Brain microvascular endothelial cell (primary cell): ENCODE measurements at regions not wholly inside any gene's neighbourhood (a gene's known extent, or its start where the extent isn't known, plus 50 kb on each side); places are given as distances from the start of the nearest gene placed in this dataset.
A peak's percentile ranks its signal among the peaks of the same experiment; 100 is the strongest.

Experiments used
- DNase-seq: peaks from one replicate; pipeline ENCODE4 v3.0.0-alpha.2; 2020
- H3K27ac ChIP-seq: fragments of 250-450 bp; sonication (Bioruptor Pico); 2 replicates; pipeline ENCODE4 v1.5.1; 2020; ENCODE audit warnings: mild to moderate bottlenecking, moderate library complexity
- H3K27me3 ChIP-seq: fragments of 250-450 bp; sonication (Bioruptor Pico); replicated peaks from 2 replicates; pipeline ENCODE4 v1.5.1; 2020; ENCODE audit warnings: mild to moderate bottlenecking
- H3K36me3 ChIP-seq: fragments of 250-450 bp; sonication (Bioruptor Pico); replicated peaks from 2 replicates; pipeline ENCODE4 v1.5.1; 2020; ENCODE audit warnings: mild to moderate bottlenecking
- H3K4me3 ChIP-seq: 2 replicates; pipeline ENCODE4 v1.5.1; 2011; ENCODE audit warnings: low read depth, mild to moderate bottlenecking, control low read depth, low read length, moderate library complexity
- CTCF ChIP-seq: IDR thresholded peaks from 2 replicates; pipeline ENCODE4 v1.5.1; 2011; ENCODE audit warnings: low read depth, mild to moderate bottlenecking, moderate library complexity, low read length, control low read depth, inconsistent platforms; ENCODE audit errors: missing control alignments
- in situ Hi-C: cut with HindIII; loops from 2 replicates; pipeline ENCODE4 v1.10.0; 2017; ENCODE audit warnings: low sequenced_read_pairs, low pct_ligation_motif_present

GRCh38 chr7:3196629-3197400 is 104.2 kb upstream of the SDK1 start:
- TF ChIP-seq CTCF: no peak
- no peaks in the 10 kb centered on the region for H3K36me3 ChIP-seq
- no peaks in the 10 kb centered on the region for H3K27me3 ChIP-seq
- DNase-seq: no peak
- H3K4me3 ChIP-seq: no peak overlapping the region
- in situ Hi-C loops: no loop called here
- no peak overlapping the region for H3K27ac ChIP-seq

- no peaks in the 10 kb centered on the region for H3K27me3 ChIP-seq
- TF ChIP-seq CTCF: no peak
- no peak for DNase-seq
- no peak overlapping the region for H3K27ac ChIP-seq
- in situ Hi-C loops: no loop called here
- no peaks in the 10 kb centered on the region for H3K36me3 ChIP-seq
- H3K4me3 ChIP-seq: no peak overlapping the region
Measured at GRCh38 chr7:3197567-3198213, 103.4 kb upstream of the SDK1 start.

- no peak for DNase-seq
Measured at GRCh38 chr7:3198316-3198715, 102.7 kb upstream of the SDK1 start.

GRCh38 chr7:3200504-3200903 is 100.5 kb upstream of the SDK1 start:
- H3K4me3 ChIP-seq: no peak overlapping the region
- DNase-seq: peak; percentile 69
- in situ Hi-C loops: no loop called here
- TF ChIP-seq CTCF: peak; percentile 91
- H3K27ac ChIP-seq: no peak overlapping the region
- H3K36me3 ChIP-seq: no peaks in the 10 kb centered on the region
- H3K27me3 ChIP-seq: no peaks in the 10 kb centered on the region

More at GRCh38 chr7:3198316-3198715, 102.7 kb upstream of the SDK1 start:
- no peaks in the 10 kb centered on the region for H3K36me3 ChIP-seq
- H3K27ac ChIP-seq: no peak overlapping the region
- no peaks in the 10 kb centered on the region for H3K27me3 ChIP-seq
- no peak overlapping the region for H3K4me3 ChIP-seq
- TF ChIP-seq CTCF: no peak
- in situ Hi-C loops: no loop called here

GRCh38 chr7:3201306-3201705 is 99.7 kb upstream of the SDK1 start:
- in situ Hi-C loops: no loop called here
- DNase-seq: no peak

More at GRCh38 chr7:3201306-3201705, 99.7 kb upstream of the SDK1 start:
- no peak overlapping the region for H3K4me3 ChIP-seq
- no peak overlapping the region for H3K27ac ChIP-seq
- H3K27me3 ChIP-seq: no peaks in the 10 kb centered on the region
- TF ChIP-seq CTCF: no peak
- H3K36me3 ChIP-seq: no peaks in the 10 kb centered on the region
